ENCODE measurements at regions not wholly inside any gene's neighbourhood (a gene's known extent, or its start where the extent isn't known, plus 50 kb on each side); places are given as distances from the start of the nearest gene placed in this dataset.
"Not testable (repeated sequence)": the region's sequence is repeated elsewhere in the genome, so short reads cannot be mapped to it uniquely, and the experiment has no call there.

GRCh38 chr1:166302989-166303758, 136.4 kb upstream of the FAM78B start:
- Histone ChIP-seq H3K4me1 (ENCODE audit: control insufficient read depth, insufficient read depth, low read length) (no peaks in the 10 kb centered on the region), H3K9me3 (ENCODE audit: control insufficient read depth, insufficient read depth, low read length) (no peaks in the 10 kb centered on the region), H3K4me3 (ENCODE audit: low read depth, low read length) (no peak overlapping the region), H3K27ac (ENCODE audit: low read depth, low read length) (no peak overlapping the region), H3K27me3 (ENCODE audit: control insufficient read depth, insufficient read depth, low read length) (no peaks in the 10 kb centered on the region), H3K36me3 (ENCODE audit: control insufficient read depth, insufficient read depth, low read length) (no peaks in the 10 kb centered on the region)
- WGBS (ENCODE audit: insufficient coverage) = 22% methylated on average over 5 of the region's 7 CpGs
- DNase-seq (ENCODE audit: low read depth in 4 of 6, low spot score in 6 of 6) = peak in 2 of 6 donors; percentile 4 to 69

GRCh38 chr1:166304131-166304530, 137.3 kb upstream of the FAM78B start:
- Histone ChIP-seq H3K27me3 (ENCODE audit: control insufficient read depth, insufficient read depth, low read length) (no peaks in the 10 kb centered on the region), H3K4me3 (ENCODE audit: low read depth, low read length) (no peak overlapping the region), H3K27ac (ENCODE audit: low read depth, low read length) (no peak overlapping the region), H3K4me1 (ENCODE audit: control insufficient read depth, insufficient read depth, low read length) (no peaks in the 10 kb centered on the region), H3K36me3 (ENCODE audit: control insufficient read depth, insufficient read depth, low read length) (no peaks in the 10 kb centered on the region), H3K9me3 (ENCODE audit: control insufficient read depth, insufficient read depth, low read length) (no peaks in the 10 kb centered on the region)
- no CpG with 5 or more reads among the region's 3 CpGs for WGBS (ENCODE audit: insufficient coverage)
- DNase-seq (ENCODE audit: low read depth in 4 of 6, low spot score in 6 of 6) = no peak

DNA sequence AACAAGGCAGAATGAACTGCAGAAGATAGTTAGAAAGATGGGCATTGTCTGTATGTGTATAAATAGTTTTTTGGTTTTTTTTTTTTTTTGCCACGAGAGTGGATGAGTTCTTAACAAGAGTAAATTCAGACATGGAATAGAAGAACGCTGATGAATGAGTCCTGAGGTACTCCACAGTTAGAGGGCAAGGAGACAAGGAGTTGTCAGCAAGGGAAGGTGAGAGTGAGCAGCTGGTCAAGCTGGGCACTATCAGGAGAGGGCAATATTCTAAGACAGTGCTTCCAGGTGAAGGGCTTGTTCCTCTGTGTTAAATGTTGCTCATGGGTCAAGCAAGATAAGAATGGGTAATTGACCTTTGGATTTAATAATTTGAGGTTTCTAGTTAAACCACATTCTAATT, 138.6 kb upstream of the FAM78B start:
- no peaks in the 10 kb centered on the region for H3K36me3 ChIP-seq (ENCODE audit: control insufficient read depth, insufficient read depth, low read length)
- no peak overlapping the region for H3K4me3 ChIP-seq (ENCODE audit: low read depth, low read length)
- WGBS (ENCODE audit: insufficient coverage) = 92% methylated on average over 1 of the region's 2 CpGs
- DNase-seq (ENCODE audit: low read depth in 4 of 6, low spot score in 6 of 6) = no peak
- H3K27me3 ChIP-seq (ENCODE audit: control insufficient read depth, insufficient read depth, low read length) = no peaks in the 10 kb centered on the region
- H3K27ac ChIP-seq (ENCODE audit: low read depth, low read length) = no peak overlapping the region
- no peaks in the 10 kb centered on the region for H3K4me1 ChIP-seq (ENCODE audit: control insufficient read depth, insufficient read depth, low read length)
- H3K9me3 ChIP-seq (ENCODE audit: control insufficient read depth, insufficient read depth, low read length) = no peaks in the 10 kb centered on the region

- DNase-seq (ENCODE audit: low read depth in 4 of 6, low spot score in 6 of 6) = peak in 1 of 6 donors; percentile 51
- Histone ChIP-seq H3K36me3 (ENCODE audit: control insufficient read depth, insufficient read depth, low read length) (no peaks in the 10 kb centered on the region), H3K4me3 (ENCODE audit: low read depth, low read length) (no peak overlapping the region), H3K9me3 (ENCODE audit: control insufficient read depth, insufficient read depth, low read length) (no peaks in the 10 kb centered on the region), H3K27ac (ENCODE audit: low read depth, low read length) (no peak overlapping the region), H3K4me1 (ENCODE audit: control insufficient read depth, insufficient read depth, low read length) (no peaks in the 10 kb centered on the region), H3K27me3 (ENCODE audit: control insufficient read depth, insufficient read depth, low read length) (no peaks in the 10 kb centered on the region)
- 40% methylated on average over 5 of the region's 9 CpGs for WGBS (ENCODE audit: insufficient coverage)
Observed at GRCh38 chr1:166307261-166308188, 140.7 kb upstream of the FAM78B start.

- H3K27ac ChIP-seq (ENCODE audit: low read depth, low read length); H3K4me3 ChIP-seq (ENCODE audit: low read depth, low read length); H3K27me3 ChIP-seq (ENCODE audit: control insufficient read depth, insufficient read depth, low read length); DNase-seq (ENCODE audit: low read depth in 4 of 6, low spot score in 6 of 6); H3K4me1 ChIP-seq (ENCODE audit: control insufficient read depth, insufficient read depth, low read length); H3K9me3 ChIP-seq (ENCODE audit: control insufficient read depth, insufficient read depth, low read length); H3K36me3 ChIP-seq (ENCODE audit: control insufficient read depth, insufficient read depth, low read length): not testable (repeated sequence)
- WGBS (ENCODE audit: insufficient coverage) = 74% methylated on average over 5 of the region's 5 CpGs
Observed at GRCh38 chr1:166316306-166316705, 149.5 kb upstream of the FAM78B start.

- Histone ChIP-seq H3K4me3 (ENCODE audit: low read depth, low read length) (no peak overlapping the region), H3K36me3 (ENCODE audit: control insufficient read depth, insufficient read depth, low read length) (no peaks in the 10 kb centered on the region), H3K27ac (ENCODE audit: low read depth, low read length) (no peak overlapping the region), H3K27me3 (ENCODE audit: control insufficient read depth, insufficient read depth, low read length) (no peaks in the 10 kb centered on the region), H3K9me3 (ENCODE audit: control insufficient read depth, insufficient read depth, low read length) (no peaks in the 10 kb centered on the region), H3K4me1 (ENCODE audit: control insufficient read depth, insufficient read depth, low read length) (no peaks in the 10 kb centered on the region)
- no CpG with 5 or more reads among the region's 3 CpGs for WGBS (ENCODE audit: insufficient coverage)
- DNase-seq (ENCODE audit: low read depth in 4 of 6, low spot score in 6 of 6) = no peak
Observed at GRCh38 chr1:166322470-166322869, 155.7 kb upstream of the FAM78B start.

DNA sequence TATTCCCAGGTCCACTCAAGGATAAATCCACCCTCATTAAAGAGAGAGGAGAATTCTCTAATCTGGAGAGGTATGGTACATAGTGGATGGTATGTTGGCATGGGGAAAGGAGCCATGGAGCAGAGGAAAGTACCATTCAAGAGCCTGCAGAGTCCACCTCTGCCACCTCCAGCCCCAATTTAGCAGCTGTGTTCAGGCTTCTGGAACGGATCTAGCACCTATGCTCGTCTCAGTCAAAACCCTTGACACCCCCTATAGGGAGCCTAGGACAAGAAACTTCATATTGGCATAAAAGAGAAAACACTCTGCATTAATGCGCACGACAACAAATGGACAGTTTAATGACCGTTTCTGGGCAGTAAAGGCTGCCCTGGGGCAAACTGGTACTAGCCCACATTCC, 161.1 kb upstream of the FAM78B start:
- 54% methylated on average over 5 of the region's 5 CpGs for WGBS (ENCODE audit: insufficient coverage)
- Histone ChIP-seq H3K4me3 (ENCODE audit: low read depth, low read length) (no peak overlapping the region), H3K4me1 (ENCODE audit: control insufficient read depth, insufficient read depth, low read length) (no peaks in the 10 kb centered on the region), H3K36me3 (ENCODE audit: control insufficient read depth, insufficient read depth, low read length) (no peaks in the 10 kb centered on the region), H3K27me3 (ENCODE audit: control insufficient read depth, insufficient read depth, low read length) (no peaks in the 10 kb centered on the region), H3K27ac (ENCODE audit: low read depth, low read length) (no peak overlapping the region), H3K9me3 (ENCODE audit: control insufficient read depth, insufficient read depth, low read length) (no peaks in the 10 kb centered on the region)
- no peak for DNase-seq (ENCODE audit: low read depth in 4 of 6, low spot score in 6 of 6)

- Histone ChIP-seq H3K27ac (ENCODE audit: low read depth, low read length) (no peak overlapping the region), H3K36me3 (ENCODE audit: control insufficient read depth, insufficient read depth, low read length) (no peaks in the 10 kb centered on the region), H3K27me3 (ENCODE audit: control insufficient read depth, insufficient read depth, low read length) (no peaks in the 10 kb centered on the region), H3K4me3 (ENCODE audit: low read depth, low read length) (no peak overlapping the region), H3K9me3 (ENCODE audit: control insufficient read depth, insufficient read depth, low read length) (no peaks in the 10 kb centered on the region), H3K4me1 (ENCODE audit: control insufficient read depth, insufficient read depth, low read length) (no peaks in the 10 kb centered on the region)
- DNase-seq (ENCODE audit: low read depth in 4 of 6, low spot score in 6 of 6) = no peak
- WGBS (ENCODE audit: insufficient coverage) = no CpG with 5 or more reads among the region's 1 CpG
Observed at GRCh38 chr1:166328956-166329355, 162.2 kb upstream of the FAM78B start.

- no peak overlapping the region for H3K4me3 ChIP-seq (ENCODE audit: low read depth, low read length)
- H3K36me3 ChIP-seq (ENCODE audit: control insufficient read depth, insufficient read depth, low read length) = no peaks in the 10 kb centered on the region
- no peaks in the 10 kb centered on the region for H3K9me3 ChIP-seq (ENCODE audit: control insufficient read depth, insufficient read depth, low read length)
- H3K27ac ChIP-seq (ENCODE audit: low read depth, low read length) = no peak overlapping the region
- H3K4me1 ChIP-seq (ENCODE audit: control insufficient read depth, insufficient read depth, low read length) = no peaks in the 10 kb centered on the region
- no peak for DNase-seq (ENCODE audit: low read depth in 4 of 6, low spot score in 6 of 6)
- H3K27me3 ChIP-seq (ENCODE audit: control insufficient read depth, insufficient read depth, low read length) = no peaks in the 10 kb centered on the region
- 57% methylated on average over 1 of the region's 1 CpG for WGBS (ENCODE audit: insufficient coverage)
Observed at GRCh38 chr1:166330096-166330495, 163.3 kb upstream of the FAM78B start.
